Thyroid gland (tissue), 4 donors: ENCODE measurements at regions not wholly inside any gene's neighbourhood (a gene's known extent, or its start where the extent isn't known, plus 50 kb on each side); places are given as distances from the start of the nearest gene placed in this dataset.

Experiments
- DNase-seq, 2 donors: peaks; one replicate each; pipeline ENCODE4 v3.0.0-alpha.2; 2019
- H3K27ac ChIP-seq, 3 donors: fragments of 200-600 bp; sonication (generic); 1 replicate in 2 of 3; 2 replicates in 1 of 3; pipeline ENCODE4 v1.5.1; 2016 to 2019; ENCODE audit warnings: mild to moderate bottlenecking in 1 of 3, moderate library complexity in 1 of 3
- H3K27me3 ChIP-seq: fragments of 200-600 bp; sonication (generic); one replicate; pipeline ENCODE4 v1.5.1; 2019
- H3K36me3 ChIP-seq, 2 donors: fragments of 200-600 bp; sonication (generic); one replicate each; pipeline ENCODE4 v1.5.1; 2016 to 2019
- H3K4me1 ChIP-seq, 2 donors: fragments of 200-600 bp; sonication (generic); one replicate each; pipeline ENCODE4 v1.5.1; 2017 to 2019
- H3K4me3 ChIP-seq, 3 donors: fragments of 200-600 bp; sonication (generic); replicated peaks in 1 of 3; 1 replicate in 2 of 3; 2 replicates in 1 of 3; pipeline ENCODE4 v1.5.1; 2016; ENCODE audit warnings: mild to moderate bottlenecking in 1 of 3
- H3K9me3 ChIP-seq: fragments of 200-600 bp; sonication (generic); one replicate; pipeline ENCODE4 v1.5.1; 2017
- CTCF ChIP-seq, 6 experiments: fragments of 200-600 bp in 3 of 6; fragments of 450-650 bp in 3 of 6; sonication (generic) in 3 of 6; IDR thresholded peaks; one replicate each; pipeline ENCODE4 v1.5.1; 2016 to 2019; ENCODE audit warnings: antibody characterized with exemption in 6 of 6, mild to moderate bottlenecking in 2 of 6, inconsistent platforms in 1 of 6, moderate library complexity in 1 of 6
- POLR2A ChIP-seq, 2 donors: fragments of 450-650 bp; IDR thresholded peaks; one replicate each; pipeline ENCODE4 v1.6.1; 2017; ENCODE audit warnings: antibody characterized with exemption in 2 of 2, mild to moderate bottlenecking in 2 of 2, moderate library complexity in 1 of 2
- WGBS, 2 donors: methylation state at CpG; one replicate each; pipeline ENCODE4 v1.1.5; 2017; 5-methylcytosine and 5-hydroxymethylcytosine counted together
- intact Hi-C: fragments of 100-400 bp; cut with DNase I; formaldehyde crosslinking; loops from one replicate; pipeline ENCODE4 v1.15.1; 2023

- peaks cover 12 to 14% of the 10 kb centered on the region in 2 donors for H3K4me1 ChIP-seq
- 31 to 37% methylated on average over 1 of the region's 1 CpG for WGBS, 2 donors
These were observed 489.5 kb downstream of the TNS1 start for GRCh38 chr2:217513258-217513657.

GRCh38 chr2:217512728-217513127 lies 490.1 kb downstream of the TNS1 start:
- intact Hi-C loops: loop anchor here (5.0 to 10.0 kb wide), 2 partner anchors 202 to 815 kb away; partner anchors contain the start of gene IGFBP5
- TF ChIP-seq CTCF (IDR thresholded peaks at IDR 0.05) (no peak), POLR2A (IDR thresholded peaks at IDR 0.05) (no peak)
- Histone ChIP-seq H3K36me3 (no peaks in the 10 kb centered on the region), H3K4me3 (no peak overlapping the region), H3K9me3 (no peaks in the 10 kb centered on the region), H3K4me1 (peaks cover 12 to 14% of the 10 kb centered on the region in 2 donors), H3K27me3 (no peaks in the 10 kb centered on the region), H3K27ac (no peak overlapping the region)
- 83 to 97% methylated on average over 4 of the region's 4 CpGs for WGBS, 2 donors
- DNase-seq: no peak

More at GRCh38 chr2:217513258-217513657, 489.5 kb downstream of the TNS1 start:
- TF ChIP-seq POLR2A (IDR thresholded peaks at IDR 0.05) (no peak), CTCF (IDR thresholded peaks at IDR 0.05) (no peak)
- no peaks in the 10 kb centered on the region for H3K27me3 ChIP-seq
- intact Hi-C loops: loop anchor here (5.0 to 10.0 kb wide), 2 partner anchors 202 to 816 kb away; partner anchors contain the start of gene IGFBP5
- no peak overlapping the region for H3K27ac ChIP-seq
- no peak overlapping the region for H3K4me3 ChIP-seq
- H3K36me3 ChIP-seq: no peaks in the 10 kb centered on the region
- no peak for DNase-seq
- no peaks in the 10 kb centered on the region for H3K9me3 ChIP-seq

GRCh38 chr2:217512259-217512658 lies 490.5 kb downstream of the TNS1 start:
- Histone ChIP-seq H3K9me3 (no peaks in the 10 kb centered on the region), H3K4me1 (peaks cover 12 to 14% of the 10 kb centered on the region in 2 donors), H3K27me3 (no peaks in the 10 kb centered on the region), H3K4me3 (no peak overlapping the region), H3K36me3 (no peaks in the 10 kb centered on the region), H3K27ac (no peak overlapping the region)
- no peak for DNase-seq
- TF ChIP-seq CTCF (IDR thresholded peaks at IDR 0.05) (no peak), POLR2A (IDR thresholded peaks at IDR 0.05) (no peak)
- intact Hi-C loops: loop anchor here (5.0 to 10.0 kb wide), 2 partner anchors 203 to 815 kb away; partner anchors contain the start of gene IGFBP5
- 62 to 66% methylated on average over 1 of the region's 1 CpG for WGBS, 2 donors

GRCh38 chr2:217511850-217512249 lies 490.9 kb downstream of the TNS1 start:
- H3K27ac ChIP-seq: no peak overlapping the region
- 73 to 95% methylated on average over 3 of the region's 3 CpGs for WGBS, 2 donors
- intact Hi-C loops: loop anchor here (5.0 to 10.0 kb wide), 2 partner anchors 203 to 815 kb away; partner anchors contain the start of gene IGFBP5

More at GRCh38 chr2:217511850-217512249, 490.9 kb downstream of the TNS1 start:
- Histone ChIP-seq H3K4me1 (peaks cover 12 to 14% of the 10 kb centered on the region in 2 donors), H3K36me3 (no peaks in the 10 kb centered on the region), H3K4me3 (no peak overlapping the region), H3K9me3 (no peaks in the 10 kb centered on the region), H3K27me3 (no peaks in the 10 kb centered on the region)
- no peak for TF ChIP-seq POLR2A (IDR thresholded peaks at IDR 0.05)
- TF ChIP-seq CTCF (IDR thresholded peaks at IDR 0.05): no peak
- DNase-seq: no peak
